ENCODE measurements at regions not wholly inside any gene's neighbourhood (a gene's known extent, or its start where the extent isn't known, plus 50 kb on each side); places are given as distances from the start of the nearest gene placed in this dataset.

DNA sequence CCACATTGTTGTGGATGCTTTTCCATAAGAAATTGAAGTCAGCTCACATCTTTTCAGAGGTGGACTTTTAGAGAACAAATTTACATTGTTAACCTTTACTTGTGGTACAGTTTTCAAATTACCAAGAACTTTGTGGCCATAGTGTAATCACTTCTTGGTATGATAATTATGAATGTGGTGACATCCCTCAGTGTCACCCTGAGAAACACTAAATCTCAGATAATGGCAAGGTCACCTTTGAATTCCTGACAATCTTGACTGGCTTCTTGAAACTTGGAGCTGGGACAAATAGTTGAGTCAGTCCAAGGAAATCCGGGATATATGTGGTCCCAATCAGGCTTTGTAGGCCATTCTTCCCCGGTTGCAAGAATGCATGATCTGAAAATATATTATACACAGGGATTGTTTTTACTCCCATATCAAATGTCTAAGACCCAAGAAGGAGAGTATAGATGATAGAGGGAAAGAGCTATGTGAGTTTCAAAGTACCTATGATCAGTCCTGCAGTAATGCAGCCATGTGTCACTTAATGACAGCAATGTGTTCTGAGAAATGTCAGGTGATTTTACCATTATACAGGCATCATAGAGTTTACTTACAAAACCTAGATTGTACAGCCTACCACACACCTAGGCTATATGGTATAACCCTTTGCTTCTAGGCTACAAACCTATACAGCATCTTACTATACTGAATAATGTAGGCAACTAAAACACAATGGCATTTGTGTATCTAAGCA, 120.8 kb upstream of the MTHFD1L start:
- no peak overlapping the region for H2AFZ ChIP-seq (ENCODE audit: low read length)
- H3K4me3 ChIP-seq (ENCODE audit: extremely low read depth in 1 of 4, insufficient read depth in 2 of 4, low read depth in 3 of 4, low read length in 4 of 4): no peak overlapping the region
- no peaks in the 10 kb centered on the region for H3K36me3 ChIP-seq (ENCODE audit: control insufficient read depth in 2 of 4, insufficient read depth in 4 of 4, low read length in 3 of 4)
- H2BK5ac ChIP-seq (ENCODE audit: low read depth, low read length): no peak overlapping the region
- no peak overlapping the region for H3K14ac ChIP-seq (ENCODE audit: insufficient read length)
- no peaks in the 10 kb centered on the region for H4K20me1 ChIP-seq (replicated peaks in 1 of 2; ENCODE audit: control insufficient read depth in 1 of 2, insufficient read depth in 2 of 2, low read length in 2 of 2)
- no peak for DNase-seq (ENCODE audit: low read depth in 1 of 2, low spot score in 2 of 2)
- H3K4me2 ChIP-seq (ENCODE audit: insufficient read depth in 1 of 2, low read depth in 2 of 2, low read length in 2 of 2): no peak overlapping the region
- H3K79me2 ChIP-seq (ENCODE audit: control insufficient read depth in 1 of 2, insufficient read depth in 2 of 2, low read length in 2 of 2): no peaks in the 10 kb centered on the region
- ChIA-PET POLR2A (ENCODE audit: partially characterized antibody) (no interaction called here), CTCF (ENCODE audit: partially characterized antibody) (interaction anchor here (0.7 to 1.5 kb wide), 5 partner anchors 22 to 326 kb away, joined by 3 read pairs; no protein-coding TSS in a partner anchor)
- H4K5ac ChIP-seq (ENCODE audit: insufficient read length, low read depth, low read length): no peak overlapping the region
- H3K4me1 ChIP-seq (replicated peaks in 1 of 4; ENCODE audit: control insufficient read depth in 3 of 4, insufficient read depth in 4 of 4, low read length in 3 of 4): no peaks in the 10 kb centered on the region
- no peaks in the 10 kb centered on the region for H3K23me2 ChIP-seq (ENCODE audit: low read depth, low read length)
- H2BK15ac ChIP-seq (ENCODE audit: low read length): no peak overlapping the region
- no peak for FAIRE-seq
- H3K9ac ChIP-seq (replicated peaks in 1 of 4; ENCODE audit: extremely low read depth in 1 of 4, low read depth in 3 of 4, low read length in 3 of 4): no peak overlapping the region
- H2BK20ac ChIP-seq (ENCODE audit: low read length): no peak overlapping the region
- no peak overlapping the region for H3K56ac ChIP-seq (replicated peaks; ENCODE audit: insufficient read length, low read depth, low read length)
- H2BK120ac ChIP-seq (replicated peaks; ENCODE audit: low read depth, low read length): no peak overlapping the region
- no peaks in the 10 kb centered on the region for H3K79me1 ChIP-seq (ENCODE audit: low read depth, low read length)
- H2BK12ac ChIP-seq (ENCODE audit: low read depth, low read length): no peak overlapping the region
- no peak overlapping the region for H2AK5ac ChIP-seq (ENCODE audit: low read depth, low read length)
- no peak overlapping the region for H3K4ac ChIP-seq (replicated peaks; ENCODE audit: insufficient read length, low read depth, low read length)
- H3K18ac ChIP-seq (ENCODE audit: extremely low read depth, low read length): no peak overlapping the region
- H3K23ac ChIP-seq (ENCODE audit: insufficient read length): no peak overlapping the region
- H3K27me3 ChIP-seq (replicated peaks in 1 of 4; ENCODE audit: control insufficient read depth in 3 of 4, extremely low read depth in 1 of 4, insufficient read depth in 3 of 4, low read length in 3 of 4): no peaks in the 10 kb centered on the region
- no peak overlapping the region for H3K27ac ChIP-seq (ENCODE audit: low read depth, low read length)
- no peak overlapping the region for H4K91ac ChIP-seq (replicated peaks; ENCODE audit: insufficient read length, low read length)
- H4K8ac ChIP-seq (ENCODE audit: extremely low read depth, insufficient read depth, low read length): no peak overlapping the region
- no peaks in the 10 kb centered on the region for H3K9me3 ChIP-seq (ENCODE audit: insufficient read depth in 2 of 2, low read depth in 1 of 2, low read length in 1 of 2)
- 90% methylated on average over 2 of the region's 2 CpGs; no CpG with 5 or more reads in 1 of the 2 experiments for WGBS, 2 experiments (ENCODE audit: extremely low coverage in 1 of 2, insufficient coverage in 1 of 2, insufficient read length in 1 of 2, insufficient replicate concordance in 2 of 2, low coverage in 1 of 2, low lambda C conversion rate in 2 of 2, missing lambda C conversion rate in 1 of 2)
- no peak for TF ChIP-seq SUZ12 (IDR thresholded peaks at IDR 0.05; ENCODE audit: low read length)
- TF ChIP-seq CBX8 (IDR thresholded peaks at IDR 0.05; ENCODE audit: borderline replicate concordance, low read depth, low read length): no peak
- no peak for TF ChIP-seq POU5F1 (IDR thresholded peaks at IDR 0.05; ENCODE audit: low read depth, low read length)
- TF ChIP-seq BCL11A (IDR thresholded peaks at IDR 0.05; ENCODE audit: low read depth in 2 of 2, low read length in 2 of 2): no peak
- no peak for TF ChIP-seq POLR2AphosphoS5 (IDR thresholded peaks at IDR 0.05; ENCODE audit: low read depth, low read length)
- no peak for TF ChIP-seq ASH2L (IDR thresholded peaks at IDR 0.05; ENCODE audit: low read length)
- TF ChIP-seq SAP30 (IDR thresholded peaks at IDR 0.05; ENCODE audit: insufficient read depth, insufficient replicate concordance, low read length): no peak
- TF ChIP-seq, protein P1, sequence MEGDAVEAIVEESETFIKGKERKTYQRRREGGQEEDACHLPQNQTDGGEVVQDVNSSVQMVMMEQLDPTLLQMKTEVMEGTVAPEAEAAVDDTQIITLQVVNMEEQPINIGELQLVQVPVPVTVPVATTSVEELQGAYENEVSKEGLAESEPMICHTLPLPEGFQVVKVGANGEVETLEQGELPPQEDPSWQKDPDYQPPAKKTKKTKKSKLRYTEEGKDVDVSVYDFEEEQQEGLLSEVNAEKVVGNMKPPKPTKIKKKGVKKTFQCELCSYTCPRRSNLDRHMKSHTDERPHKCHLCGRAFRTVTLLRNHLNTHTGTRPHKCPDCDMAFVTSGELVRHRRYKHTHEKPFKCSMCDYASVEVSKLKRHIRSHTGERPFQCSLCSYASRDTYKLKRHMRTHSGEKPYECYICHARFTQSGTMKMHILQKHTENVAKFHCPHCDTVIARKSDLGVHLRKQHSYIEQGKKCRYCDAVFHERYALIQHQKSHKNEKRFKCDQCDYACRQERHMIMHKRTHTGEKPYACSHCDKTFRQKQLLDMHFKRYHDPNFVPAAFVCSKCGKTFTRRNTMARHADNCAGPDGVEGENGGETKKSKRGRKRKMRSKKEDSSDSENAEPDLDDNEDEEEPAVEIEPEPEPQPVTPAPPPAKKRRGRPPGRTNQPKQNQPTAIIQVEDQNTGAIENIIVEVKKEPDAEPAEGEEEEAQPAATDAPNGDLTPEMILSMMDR (IDR thresholded peaks at IDR 0.05; ENCODE audit: control extremely low read depth in 1 of 3, insufficient read depth in 1 of 3, low read depth in 1 of 3, low read length in 3 of 3): no peak
- no peak for TF ChIP-seq MAFK (IDR thresholded peaks at IDR 0.05; ENCODE audit: low read depth, low read length)
- no peak for TF ChIP-seq JUN (IDR thresholded peaks at IDR 0.05; ENCODE audit: low read depth, low read length)
- no peak for TF ChIP-seq TAF7 (optimal IDR thresholded peaks at IDR 0.05; ENCODE audit: borderline replicate concordance, low read depth, low read length)

All from H1 (cell line).